ENCODE measurements at regions not wholly inside any gene's neighbourhood (a gene's known extent, or its start where the extent isn't known, plus 50 kb on each side); places are given as distances from the start of the nearest gene placed in this dataset.
"Not testable (repeated sequence)": the region's sequence is repeated elsewhere in the genome, so short reads cannot be mapped to it uniquely, and the experiment has no call there.

DNA sequence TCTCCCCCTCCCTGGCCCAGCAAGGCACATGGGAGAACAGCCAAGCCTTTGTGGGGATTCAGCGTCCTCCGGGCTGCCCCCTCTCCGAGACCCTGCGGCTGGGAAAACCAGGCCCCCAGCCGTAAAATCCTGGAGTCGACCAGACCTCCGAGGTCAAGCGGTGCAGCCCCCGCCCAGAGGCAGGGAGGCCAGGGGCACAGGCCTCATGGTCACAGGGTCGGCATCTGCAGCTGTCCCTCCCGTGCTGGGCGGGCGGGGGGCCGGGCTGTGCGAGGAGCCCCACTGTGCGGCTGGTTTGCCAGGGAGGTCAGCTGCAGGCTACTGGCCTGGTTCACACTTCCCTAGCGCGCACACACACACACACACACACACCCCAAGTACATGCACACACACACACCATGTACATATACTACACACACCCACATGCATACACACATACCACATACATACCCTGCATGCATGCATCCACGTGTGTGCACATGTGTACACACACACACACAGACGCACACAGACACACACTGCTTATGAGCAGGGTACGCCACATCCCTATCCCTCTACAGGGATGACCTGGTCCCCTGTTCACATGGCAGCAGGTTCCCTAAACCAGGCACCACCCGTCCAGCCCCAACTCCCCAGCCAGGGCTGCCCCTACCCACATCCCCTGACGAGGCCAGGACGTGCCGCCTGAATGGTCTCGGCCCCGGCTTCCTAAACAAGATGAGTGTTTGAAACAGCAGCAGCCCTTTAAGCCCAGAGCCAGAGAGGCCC is 108.9 kb upstream of the CIBAR2 start:
- DNase-seq (ENCODE audit: low read depth in 3 of 3): no peak

DNA sequence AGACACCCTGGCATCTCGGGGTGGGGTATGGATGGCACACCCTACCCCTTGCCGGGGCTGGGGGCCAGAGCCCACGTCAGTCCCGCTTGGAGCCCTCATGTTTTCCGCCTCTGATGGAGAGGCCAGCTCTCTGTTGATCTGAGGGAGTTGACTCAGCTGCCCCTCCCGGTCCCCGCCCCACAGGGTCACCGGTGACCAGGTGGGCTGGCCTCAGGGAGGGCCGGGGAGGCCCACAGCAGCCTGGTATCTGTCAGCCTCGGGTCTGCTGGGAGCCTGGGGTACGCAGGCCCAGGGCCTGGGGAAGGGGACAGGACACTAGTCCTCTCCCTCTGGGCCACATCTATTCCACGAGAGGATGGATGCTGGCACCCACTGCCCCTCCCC is 109.5 kb upstream of the CIBAR2 start:
- DNase-seq (ENCODE audit: low read depth in 3 of 3): no peak

DNA sequence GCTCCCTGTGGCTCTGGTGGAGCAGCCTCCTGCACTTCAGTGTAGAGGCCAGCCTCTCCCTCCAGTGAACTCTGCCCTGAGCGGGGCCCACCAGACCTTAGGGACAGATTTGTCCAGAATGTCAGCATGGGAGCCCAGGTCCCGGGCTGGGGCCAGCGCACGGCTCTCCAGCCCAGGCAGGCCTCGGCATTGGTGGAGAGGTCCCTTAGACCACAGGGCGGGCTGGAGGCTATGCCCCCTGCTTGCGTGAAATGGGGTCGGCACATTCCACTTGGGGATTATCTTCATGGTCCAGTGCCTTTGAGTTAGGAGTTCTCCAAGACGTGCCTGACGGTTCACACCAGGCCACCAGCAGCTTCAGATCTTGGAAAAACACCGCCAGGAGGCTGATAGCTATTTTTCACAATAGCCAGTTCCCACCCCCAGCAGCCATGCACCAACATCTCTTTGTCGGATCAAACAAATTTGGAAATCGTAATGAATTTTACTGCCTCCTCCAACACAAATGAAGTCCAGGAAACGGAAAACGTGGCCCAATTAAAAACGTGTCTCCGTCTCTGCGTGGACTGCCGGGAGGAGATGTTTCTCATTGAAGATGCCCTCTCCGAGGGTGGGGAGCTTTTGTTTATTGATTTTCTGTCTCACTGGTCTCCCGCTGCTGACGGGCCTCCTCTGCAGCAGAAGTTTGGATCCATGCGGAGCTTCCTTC is 110.0 kb upstream of the CIBAR2 start:
- no peak for DNase-seq (ENCODE audit: low read depth in 3 of 3)

DNA sequence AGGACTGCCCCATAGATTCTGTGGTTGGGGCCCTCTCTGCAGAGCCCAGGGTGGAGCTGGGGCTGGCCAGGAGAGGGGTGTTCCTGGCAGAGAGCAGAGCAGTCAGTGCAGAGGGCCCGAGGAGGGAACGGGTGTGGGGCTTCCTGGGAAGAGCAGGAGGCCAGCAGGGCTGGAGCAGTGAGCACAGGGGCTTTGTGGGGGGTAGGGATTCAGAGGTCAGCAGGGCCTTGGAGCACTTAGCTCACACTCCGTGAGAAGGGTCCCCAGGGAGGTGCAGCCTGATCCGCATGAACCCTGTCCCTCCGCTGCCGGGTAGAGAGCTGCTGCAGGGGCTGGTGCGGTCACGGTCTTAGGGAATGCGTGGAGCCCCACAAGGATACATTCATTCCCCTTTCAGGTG is 113.0 kb upstream of the CIBAR2 start:
- DNase-seq (ENCODE audit: low read depth in 3 of 3): no peak

DNA sequence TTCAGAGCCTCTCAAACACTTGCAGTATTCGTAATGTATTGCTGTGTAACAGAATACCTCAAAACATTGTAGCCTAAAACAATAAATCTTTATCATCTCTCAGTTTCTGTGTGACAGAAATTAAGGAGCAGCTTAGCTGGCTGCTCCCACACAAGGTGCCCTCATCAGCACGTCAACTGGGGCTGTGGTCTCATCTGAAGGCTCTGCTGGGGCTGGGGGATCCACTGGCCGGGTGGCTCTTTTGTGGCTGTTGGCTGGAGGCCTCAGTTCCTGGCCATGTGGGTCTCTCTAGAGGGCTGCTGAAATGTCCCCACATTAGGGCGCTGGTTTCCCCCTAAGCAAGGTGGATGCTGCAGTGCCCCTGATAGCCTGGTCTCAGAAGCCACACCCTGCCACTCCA is 113.4 kb upstream of the CIBAR2 start:
- no peak for DNase-seq (ENCODE audit: low read depth in 3 of 3)

DNA sequence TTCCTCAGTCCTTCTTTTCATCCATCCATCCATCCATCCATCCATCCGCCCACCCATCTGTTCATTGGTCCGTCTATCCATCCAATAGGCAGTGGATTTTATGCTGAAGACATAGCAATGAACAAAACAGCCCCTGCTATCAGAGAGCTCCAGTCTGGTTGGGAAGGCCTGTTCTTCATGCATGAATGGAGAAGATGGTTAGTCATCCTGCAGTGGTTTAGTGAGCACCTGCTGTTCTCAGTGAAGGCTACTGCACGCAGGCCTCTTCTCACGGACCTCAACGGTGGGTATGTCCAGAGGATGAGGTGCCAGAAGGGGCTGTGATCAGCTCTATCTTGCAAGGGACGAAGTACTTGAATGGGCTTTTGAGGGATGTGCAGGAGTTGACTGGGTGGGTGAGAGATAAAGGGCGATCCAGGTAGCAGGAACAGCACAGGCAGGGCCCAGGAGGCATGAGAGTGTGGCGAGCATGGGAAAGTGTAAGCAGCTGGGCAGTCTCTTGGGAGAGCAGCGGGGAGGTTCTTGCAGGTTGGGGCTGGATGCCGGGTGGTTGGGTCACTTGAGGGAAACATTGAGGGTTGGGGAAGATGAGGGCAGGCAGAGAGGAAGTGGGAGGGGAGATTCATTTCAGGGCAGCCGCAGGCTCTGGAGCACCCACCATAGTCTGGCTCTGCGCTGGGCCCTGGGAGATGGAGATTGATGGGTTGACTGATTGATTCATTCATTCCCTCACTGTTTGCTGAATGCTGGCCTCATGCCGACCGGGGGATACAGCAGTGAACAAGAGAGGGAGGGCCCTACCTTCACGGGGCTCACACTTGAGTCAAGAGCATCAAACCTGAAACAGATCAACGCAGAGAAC is 115.0 kb upstream of the CIBAR2 start:
- DNase-seq (ENCODE audit: low read depth in 3 of 3): no peak

DNA sequence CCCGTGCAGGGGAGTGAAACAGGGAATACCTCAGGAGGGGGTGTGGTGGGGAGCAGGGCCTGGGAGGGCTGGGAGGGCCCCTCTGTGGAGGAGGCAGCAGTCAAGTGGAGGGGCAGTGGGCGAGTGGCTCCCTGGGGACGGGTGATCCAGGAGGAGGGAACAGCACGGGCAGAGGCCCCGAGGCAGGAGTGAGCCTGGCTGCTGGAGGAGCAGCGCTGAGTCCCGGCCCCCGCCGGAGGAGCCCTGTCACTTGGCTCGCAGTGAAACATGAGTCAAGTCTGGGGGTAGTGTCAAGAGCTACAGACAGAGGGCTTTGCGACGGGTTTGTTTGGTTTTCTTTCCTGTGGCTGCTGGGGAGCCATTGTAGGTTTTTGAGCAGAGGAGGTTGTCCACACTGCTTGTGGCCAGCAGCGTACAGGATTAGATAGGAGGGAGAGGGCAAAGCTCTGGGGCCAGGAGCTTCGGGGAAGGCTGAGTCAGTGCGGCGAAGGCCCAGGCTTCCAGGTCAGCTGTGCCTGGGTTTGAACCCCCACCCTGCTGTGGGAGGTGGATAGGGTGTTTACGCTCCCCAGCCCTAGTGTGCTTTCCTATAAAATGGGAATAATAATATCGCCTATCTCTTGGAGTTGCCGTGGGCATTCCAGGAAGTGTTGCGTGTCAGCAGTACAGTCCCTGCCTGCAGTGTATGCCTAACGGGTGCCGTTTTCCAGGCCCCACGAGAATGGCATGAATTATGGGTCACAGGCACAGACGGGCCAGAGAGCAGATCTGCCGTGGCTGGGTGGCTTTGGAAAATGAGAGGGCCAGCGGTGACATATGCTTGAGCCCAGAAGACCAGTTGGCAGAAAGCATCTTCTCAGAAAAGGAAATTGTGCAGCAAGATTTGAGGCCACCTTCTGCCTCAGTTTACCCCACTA is 115.9 kb upstream of the CIBAR2 start:
- DNase-seq (ENCODE audit: low read depth in 3 of 3): no peak

DNA sequence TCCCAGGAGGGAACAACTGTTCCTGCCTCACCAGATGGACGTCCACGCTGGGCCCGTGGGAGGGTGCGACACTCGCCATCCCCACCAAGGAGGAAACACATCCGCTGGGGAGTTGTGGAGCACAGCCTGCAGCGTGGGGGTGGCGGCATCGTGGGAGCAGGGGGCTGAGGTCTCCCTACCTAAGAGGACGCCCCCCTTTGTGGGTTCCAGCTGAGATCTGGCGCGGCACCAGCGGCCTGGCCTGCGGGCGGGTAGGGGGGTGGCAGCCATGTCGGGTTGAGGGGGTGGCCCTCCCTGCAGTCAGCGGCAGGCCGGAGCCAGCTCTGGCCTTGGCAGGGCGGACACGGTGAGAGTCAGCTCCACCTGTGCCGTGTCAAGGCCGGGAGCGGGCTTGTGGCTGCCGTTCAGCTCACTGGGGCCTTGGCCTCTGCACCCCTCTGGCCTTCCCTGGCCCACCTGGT is 116.7 kb upstream of the CIBAR2 start:
- DNase-seq (ENCODE audit: low read depth in 3 of 3): no peak

DNA sequence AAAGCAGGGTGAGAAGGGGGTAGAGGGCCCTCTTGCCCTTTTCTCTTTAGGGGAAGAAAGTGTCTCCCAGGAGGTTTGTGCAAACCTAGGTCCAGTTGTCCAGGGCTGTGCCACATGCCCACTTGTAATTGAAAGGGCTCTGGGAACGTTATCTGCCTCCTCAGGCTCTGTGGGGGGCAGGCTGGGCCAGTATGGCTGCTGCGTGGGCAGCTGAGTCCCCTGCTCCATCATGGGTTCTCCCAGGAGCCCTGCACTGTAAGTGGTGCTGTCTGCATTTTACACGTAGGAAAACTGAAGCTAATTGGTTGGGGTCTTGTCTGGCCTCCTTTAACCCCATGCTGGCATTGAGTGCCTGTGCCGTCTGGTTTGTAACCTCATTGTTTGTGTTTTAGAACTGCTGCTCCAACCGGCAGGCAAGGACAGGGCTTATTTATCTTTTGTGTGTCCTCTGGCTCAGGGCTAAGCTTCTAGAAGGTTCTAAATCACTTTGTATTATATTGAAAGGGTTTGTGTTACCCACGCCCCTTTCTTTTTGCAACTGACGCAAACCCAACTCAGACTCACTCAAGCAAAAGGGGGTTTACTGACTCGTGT is 117.7 kb upstream of the CIBAR2 start:
- no peak for DNase-seq (ENCODE audit: low read depth in 3 of 3)

DNA sequence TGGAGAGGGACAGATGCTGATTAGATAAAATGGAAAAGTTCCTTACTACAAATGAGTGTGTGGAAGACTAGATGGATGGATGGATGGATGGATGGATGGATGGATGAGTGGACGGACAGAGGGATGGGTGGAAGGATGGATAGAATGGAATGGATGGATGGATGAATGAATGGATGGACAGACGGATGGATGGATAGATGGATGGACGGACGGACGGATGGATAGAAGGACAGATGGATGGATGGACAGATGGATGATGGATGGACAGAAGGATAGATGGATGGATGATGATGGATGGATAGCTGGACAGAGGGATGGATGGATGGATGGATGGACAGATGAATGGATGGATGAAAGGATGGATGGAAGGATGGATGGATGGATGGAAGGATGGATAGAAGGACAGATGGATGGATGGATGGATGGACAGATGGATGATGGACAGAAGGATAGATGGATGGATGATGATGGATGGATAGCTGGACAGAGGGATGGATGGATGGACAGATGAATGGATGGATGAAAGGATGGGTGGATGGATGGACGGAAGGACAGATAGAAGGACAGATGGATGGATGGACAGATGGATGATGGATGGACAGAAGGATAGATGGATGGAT is 118.6 kb upstream of the CIBAR2 start:
- not testable (repeated sequence) for DNase-seq (ENCODE audit: low read depth in 3 of 3)

DNA sequence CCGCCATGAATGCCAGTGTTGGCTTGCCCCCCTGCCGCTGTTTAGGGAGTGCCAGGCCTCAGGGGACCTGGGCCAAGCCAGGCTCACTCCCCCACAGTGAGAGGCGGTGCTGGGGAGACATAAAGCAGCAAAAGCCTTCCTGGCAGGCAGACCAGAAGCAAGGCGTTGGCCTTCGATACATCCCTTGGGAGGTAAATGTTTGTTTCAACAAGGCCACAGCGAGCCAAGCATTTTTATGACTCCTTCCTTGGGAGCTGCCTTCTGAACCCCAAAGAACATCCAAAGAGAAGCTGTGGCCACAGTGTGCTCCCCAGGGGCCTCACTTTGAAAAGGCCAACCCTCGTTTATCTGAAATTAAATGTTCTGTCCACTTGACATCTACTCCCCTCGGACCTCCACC is 119.7 kb upstream of the CIBAR2 start:
- DNase-seq (ENCODE audit: low read depth in 3 of 3): no peak

DNA sequence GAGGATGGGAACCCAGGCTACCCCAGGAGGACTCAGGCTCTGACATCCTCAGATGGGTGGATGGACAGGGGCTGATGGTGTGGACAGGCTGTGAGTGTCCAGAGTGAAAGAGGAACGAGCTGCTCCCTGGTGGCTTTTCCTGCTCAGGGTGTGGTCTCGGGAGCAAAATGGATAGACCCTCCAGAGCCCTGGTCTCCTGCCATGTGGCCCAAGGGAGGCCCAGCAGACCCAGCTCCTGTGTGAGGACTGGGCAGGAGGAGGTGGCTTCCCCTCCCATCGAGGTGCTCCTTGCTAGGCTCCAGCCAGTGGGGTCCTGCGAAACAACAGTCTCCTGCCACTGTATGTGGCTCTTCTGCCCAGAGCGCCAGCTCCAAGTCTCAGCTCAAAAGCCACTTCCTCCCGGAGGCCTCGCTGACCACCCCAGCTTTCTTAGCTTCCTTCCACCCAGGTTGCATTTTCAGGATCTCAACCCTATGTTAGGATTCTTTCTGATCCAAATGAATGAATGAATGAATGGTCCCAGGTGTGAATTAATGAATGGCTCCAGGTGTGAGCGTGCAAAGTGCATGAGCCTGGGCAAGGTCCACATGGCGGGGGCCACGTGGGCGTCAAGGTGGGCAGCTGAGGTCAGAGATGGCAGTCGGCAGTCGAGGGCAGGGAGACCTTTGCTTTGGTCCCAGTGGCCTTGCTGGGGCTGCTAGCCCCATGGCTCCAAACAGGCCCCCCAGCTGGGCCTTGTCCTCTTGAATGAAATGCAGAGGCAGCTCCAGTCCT is 120.3 kb upstream of the CIBAR2 start:
- DNase-seq (ENCODE audit: low read depth in 3 of 3): no peak

DNA sequence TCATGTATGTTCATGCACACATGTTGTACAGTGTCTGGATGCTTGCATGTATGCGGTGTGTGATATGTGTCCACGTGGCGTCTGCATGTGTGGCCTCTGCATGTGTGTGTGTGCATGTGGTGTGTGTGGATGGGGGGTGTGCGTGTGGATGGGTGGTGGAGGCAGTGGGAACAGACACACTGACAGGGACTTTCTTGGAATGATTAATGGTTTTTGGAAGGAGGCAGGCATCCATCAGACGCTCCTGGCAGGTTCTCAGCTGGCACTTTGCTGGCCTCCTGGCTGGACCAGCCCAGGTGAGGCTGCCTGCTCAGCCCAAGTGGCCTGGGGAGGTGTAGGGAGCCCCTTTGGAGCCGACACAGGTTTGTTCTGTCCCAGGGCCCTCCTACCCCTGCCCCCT is 121.2 kb upstream of the CIBAR2 start:
- no peak for DNase-seq (ENCODE audit: low read depth in 3 of 3)

DNA sequence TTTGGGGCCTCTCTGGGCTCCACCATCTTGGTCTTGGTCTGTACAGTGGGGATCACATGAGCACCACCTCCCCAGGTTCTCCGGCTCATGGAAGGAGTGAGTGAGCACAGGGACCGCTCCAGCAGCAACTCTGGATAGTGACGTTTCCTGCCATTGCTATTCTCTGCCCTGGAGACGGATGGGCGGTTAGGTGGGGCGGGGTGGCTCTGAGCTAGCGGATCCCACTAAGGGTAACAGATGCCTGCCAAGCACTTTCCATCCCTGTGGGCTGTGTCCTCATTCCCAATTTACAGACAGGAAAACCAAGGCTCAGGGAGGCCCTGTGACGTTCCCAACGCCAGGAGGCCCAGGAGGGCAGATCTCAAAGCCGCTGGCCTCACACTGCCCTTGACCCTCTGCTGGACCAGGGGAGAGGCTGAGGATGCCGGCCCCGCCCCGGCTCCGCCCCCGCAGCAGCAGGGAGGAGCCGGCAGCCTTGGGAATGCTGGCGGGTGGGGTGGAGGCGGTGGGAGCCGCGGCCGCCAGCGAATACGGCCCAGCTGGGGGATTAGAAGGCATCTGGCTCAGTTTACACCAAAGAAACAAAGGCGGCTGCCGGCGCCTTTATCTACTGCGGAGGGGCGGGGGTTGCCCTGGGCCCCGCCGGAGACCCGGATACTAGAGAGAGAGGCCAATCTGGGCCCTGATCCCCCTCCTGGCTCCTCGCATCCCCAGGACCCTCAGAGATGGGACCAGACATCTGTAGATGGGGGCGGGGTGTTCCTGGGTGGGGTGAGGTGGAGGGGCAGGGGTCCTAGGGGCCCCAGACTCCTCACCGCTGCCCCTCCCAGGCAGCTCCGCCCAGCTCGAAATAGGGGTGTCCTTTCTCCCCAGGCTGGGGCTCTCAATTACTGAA is 122.3 kb upstream of the CIBAR2 start:
- no peak for DNase-seq (ENCODE audit: low read depth in 3 of 3)

DNA sequence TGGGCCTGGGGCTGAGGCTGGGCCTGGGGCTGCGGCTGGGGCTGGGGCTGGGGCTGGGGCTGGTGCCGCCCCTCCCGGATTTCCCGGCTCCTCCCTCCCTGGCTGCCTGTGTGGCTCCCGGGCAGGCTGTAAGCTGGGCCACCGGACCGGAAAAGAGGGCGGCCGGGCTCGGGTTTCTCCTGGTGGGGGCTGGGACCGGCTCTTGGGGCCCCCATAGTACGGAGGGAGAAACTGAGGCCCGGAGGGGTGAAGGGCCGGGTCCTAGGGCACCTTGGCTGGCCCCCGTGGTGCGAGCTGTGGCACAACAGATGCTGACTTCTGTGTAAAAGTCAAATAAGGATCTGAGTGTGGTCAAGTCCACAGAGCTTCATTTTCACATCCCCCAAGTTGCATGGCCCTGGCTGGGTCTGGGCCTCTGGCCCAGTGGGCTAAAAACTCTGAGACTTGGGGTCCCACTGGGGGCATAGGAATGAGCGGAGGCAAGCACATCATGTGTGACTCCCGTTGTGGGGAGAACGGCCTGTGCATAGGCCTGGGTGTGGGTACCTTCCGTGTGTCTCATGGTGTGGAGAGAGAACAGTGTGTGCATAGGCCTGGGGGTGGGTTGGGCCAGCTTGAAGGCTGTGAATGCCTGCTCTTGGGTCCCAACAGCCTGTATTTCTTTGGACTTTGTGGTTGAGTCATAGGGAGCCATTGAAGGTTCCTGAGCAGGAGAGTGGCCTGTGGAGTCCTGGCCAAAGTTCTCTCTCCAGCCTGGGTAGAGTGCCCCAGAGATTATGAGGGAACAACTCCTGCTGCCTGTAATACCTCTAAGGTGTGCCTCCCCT is 123.9 kb upstream of the CIBAR2 start:
- DNase-seq (ENCODE audit: low read depth in 3 of 3): no peak

DNA sequence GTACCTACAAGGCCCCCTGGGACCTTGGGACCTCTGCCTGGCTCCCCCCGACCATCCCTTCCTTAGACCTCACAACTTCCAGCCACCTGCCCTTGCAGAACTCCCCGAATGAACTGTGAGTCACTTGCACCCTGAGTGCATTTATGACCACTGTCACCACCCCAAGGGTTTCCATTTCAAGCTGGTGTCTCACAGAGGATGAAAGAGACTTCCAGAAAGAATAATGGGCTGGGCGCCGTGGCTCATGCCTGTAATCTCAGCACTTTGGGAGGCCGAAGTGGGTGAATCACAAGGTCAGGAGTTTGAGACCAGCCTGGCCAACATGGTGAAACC is 124.5 kb upstream of the CIBAR2 start:
- DNase-seq (ENCODE audit: low read depth in 3 of 3): no peak

DNA sequence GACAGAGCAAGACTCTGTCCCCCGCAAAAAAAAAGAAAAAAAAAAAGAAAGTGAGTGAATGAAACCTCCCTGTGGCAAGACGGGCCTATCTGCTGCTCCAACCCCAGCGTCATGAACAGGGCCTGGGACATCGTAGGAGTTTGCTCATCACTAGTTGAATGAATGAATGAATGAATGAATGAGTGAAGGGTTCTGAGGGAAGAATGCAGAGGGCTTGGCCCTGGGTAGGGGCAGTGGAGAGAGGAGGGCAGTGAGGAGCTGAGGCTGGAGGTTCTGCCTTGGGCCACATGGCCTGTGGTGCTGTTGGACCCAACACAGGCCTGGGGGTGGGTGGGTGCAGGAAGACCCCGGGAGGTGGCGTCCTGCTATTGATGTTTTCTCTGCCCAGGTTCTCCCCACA is 125.5 kb upstream of the CIBAR2 start:
- DNase-seq (ENCODE audit: low read depth in 3 of 3): no peak

DNA sequence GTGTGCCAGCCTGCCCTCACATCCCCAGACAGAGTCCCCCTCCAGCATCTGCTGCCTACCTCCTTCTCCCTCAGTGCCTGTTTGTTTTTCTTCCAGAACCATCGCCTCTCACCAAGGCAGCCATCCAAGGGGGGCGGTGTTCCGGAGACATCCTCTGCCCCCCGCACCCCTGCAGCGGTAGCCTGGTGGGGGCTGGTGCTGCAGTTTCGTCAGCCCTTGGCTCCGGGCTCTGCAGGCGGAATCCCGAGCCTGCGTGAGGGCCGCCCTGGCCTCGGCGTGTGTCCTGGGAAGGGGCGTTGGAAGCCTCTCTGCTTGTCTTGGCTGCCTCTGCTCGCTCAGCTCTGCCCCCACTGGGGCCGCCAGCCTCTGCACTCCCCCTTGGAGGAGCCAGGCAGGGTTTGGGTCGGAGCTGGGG is 126.0 kb upstream of the CIBAR2 start:
- DNase-seq (ENCODE audit: low read depth in 3 of 3): no peak

Measured in stimulated activated CD4-positive, alpha-beta T cell treated with anti-CD3 and anti-CD28 coated beads, TNF-alpha, amount 100 ng/mL, for 48 hours (primary cell).